SKM-1 (cell line): ENCODE measurements at regions not wholly inside any gene's neighbourhood (a gene's known extent, or its start where the extent isn't known, plus 50 kb on each side); places are given as distances from the start of the nearest gene placed in this dataset.

Experiments
- DNase-seq: peaks from one replicate; lab custom pipeline; 2025; ENCODE audit not compliant: unreplicated experiment; lab: John Stamatoyannopoulos, UW

DNA sequence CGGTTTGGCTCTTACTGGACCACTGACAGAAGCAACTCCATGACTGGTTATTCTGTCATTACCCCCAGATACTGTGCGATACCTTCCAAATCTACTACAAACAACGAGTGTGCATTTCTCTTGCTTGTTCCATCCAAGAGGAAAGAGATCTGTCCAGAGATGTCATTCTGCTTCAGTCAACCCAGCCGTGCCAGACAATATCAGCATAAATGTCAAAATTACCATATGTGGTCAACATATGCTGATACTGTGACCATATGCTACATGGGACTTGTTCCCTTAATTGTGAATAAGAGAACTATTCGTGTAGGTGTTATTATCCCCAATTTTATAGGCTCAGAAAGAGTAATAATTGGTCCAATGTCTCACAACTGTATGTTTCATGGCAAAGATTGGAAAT, 143.2 kb upstream of the PRSS1 start:
- DNase-seq, result no peak

DNA sequence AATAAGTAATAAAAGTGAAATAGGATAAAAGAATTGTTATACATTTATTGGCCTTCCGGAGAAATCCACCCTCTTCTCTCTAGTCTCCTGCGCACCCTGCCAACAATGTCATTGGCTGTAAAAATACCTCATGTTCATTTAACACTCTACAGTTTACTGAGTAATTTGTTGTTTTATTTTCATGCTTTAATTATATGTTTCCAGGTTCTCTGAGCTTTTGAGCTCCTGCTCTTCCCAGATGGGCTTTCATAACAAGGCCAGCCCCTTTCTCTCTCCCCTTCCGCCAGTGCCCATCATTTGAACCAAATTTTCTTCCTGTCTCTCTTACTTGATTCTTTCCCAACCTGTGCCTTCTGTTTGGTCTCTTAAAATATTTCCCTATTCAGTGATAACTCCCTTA, 144.6 kb upstream of the PRSS1 start:
- no peak for DNase-seq

GRCh38 chr7:142603870-142604448, 145.3 kb upstream of the PRSS1 start:
- DNase-seq, result peak; percentile 49

DNA sequence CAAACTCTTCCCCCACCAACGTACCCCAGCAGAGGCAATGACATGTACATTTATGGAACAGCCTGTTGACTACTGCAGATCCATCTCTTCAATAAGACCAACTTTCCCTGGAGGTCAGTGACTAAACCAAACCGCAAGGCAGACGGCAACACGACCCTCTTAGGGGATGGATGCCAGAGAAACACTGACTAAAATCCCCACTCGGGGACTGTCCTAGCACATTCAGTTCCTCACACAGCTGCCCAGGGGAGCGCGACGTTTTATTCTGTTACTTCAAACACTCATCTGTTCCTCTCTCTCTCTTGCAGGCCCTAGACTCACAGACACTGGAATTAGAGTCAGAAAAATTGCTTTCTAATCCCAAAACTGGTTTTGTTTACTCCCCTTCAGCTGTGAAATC, 146.5 kb upstream of the PRSS1 start:
- DNase-seq, result no peak

DNA sequence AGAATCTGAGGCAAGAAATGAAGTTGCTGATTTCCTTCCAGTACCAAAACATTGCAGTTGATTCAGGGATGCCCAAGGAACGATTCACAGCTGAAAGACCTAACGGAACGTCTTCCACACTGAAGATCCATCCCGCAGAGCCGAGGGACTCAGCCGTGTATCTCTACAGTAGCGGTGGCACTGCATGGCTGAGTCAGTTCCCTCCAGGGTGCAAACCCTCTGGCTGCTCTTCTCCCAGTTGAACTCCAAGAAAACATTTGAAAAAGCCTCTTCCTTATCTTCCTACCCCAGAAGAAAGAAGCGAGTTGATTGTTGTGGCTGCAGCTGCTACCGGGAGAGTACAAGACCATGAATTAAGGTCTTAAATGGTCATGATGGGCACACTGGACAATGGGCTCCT, 147.1 kb upstream of the PRSS1 start:
- no peak for DNase-seq

GRCh38 chr7:142598297-142598696, 151.0 kb upstream of the PRSS1 start:
- no peak for DNase-seq

- no peak for DNase-seq
Measured at GRCh38 chr7:142597547-142597946, 151.7 kb upstream of the PRSS1 start.

- no peak for DNase-seq
Measured at GRCh38 chr7:142595816-142596516, 153.3 kb upstream of the PRSS1 start.

GRCh38 chr7:142594078-142594477, 155.2 kb upstream of the PRSS1 start:
- no peak for DNase-seq

GRCh38 chr7:142593106-142593505, 156.2 kb upstream of the PRSS1 start:
- DNase-seq, result no peak

GRCh38 chr7:142592664-142593063, 156.6 kb upstream of the PRSS1 start:
- no peak for DNase-seq

- no peak for DNase-seq
Measured at GRCh38 chr7:142592231-142592630, 157.0 kb upstream of the PRSS1 start.

DNA sequence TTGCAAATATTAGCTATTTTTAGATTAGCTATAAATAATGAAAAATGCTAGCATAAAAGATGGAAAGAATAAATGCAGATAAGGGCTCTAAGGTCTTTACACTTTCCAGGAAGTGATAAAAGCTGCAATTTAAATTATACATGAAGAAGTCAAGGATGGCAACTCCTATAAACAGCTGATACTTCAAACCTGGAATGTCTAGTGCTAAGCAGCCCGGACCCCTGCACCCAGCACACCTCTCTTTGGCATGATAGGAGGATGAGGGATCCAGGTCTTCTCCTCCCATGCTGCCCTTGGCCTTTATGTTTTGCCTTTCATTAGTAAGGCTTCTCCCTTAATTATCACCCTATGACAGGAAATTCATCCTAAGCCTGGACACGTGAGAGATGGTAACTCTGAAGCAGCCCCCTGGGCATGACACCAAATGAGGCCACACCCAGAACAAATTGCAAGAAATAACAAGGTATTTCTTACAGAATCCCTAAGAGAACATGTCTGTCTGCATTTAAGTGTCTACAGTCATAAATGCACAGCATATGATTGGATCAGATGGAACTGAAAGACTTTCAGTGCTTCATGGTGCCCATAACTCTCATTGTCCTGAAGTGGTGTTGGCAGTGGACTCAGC, 158.3 kb upstream of the PRSS1 start:
- DNase-seq, result no peak

DNA sequence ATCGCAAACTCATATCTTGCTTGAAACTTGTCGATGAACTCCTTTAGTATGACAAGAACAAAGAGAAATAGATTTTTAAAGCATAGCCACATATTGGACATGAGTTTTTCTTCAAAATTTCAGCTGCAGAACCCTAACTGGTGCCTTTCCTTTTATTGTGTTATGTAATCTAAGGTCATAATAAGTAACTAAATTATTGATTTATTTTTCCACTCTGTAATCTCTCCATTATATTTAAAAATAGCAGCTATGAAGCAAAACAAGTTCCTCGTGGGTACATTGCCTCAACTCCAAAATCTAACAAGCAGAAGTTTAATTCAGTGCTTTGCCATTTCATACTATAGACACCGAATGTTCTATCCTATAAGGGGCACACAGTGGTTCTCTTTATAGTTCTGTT, 159.2 kb upstream of the PRSS1 start:
- no peak for DNase-seq

GRCh38 chr7:142587578-142588191, 161.6 kb upstream of the PRSS1 start:
- peak; percentile 68 for DNase-seq

- DNase-seq, result no peak
Measured at GRCh38 chr7:142586611-142587010, 162.7 kb upstream of the PRSS1 start.

- DNase-seq, result no peak
Measured at GRCh38 chr7:142585425-142585824, 163.8 kb upstream of the PRSS1 start.

DNA sequence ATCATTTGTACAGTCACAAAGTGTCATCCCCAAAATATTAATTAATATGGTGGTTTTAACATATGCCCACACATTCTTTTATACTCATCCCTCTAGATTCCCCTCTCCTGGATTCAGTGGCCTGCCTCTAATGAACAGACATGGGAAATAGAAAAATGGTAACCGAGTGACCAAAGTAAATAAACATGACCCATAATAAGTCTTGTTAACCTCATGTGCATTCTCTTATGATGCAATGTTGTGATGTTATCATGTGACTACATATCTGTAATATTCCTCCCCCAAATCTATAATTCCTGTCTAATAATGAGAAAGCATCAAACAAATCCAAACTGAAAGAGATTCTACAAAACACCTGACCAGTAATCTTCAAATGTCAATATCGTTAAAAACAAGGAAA, 164.5 kb upstream of the PRSS1 start:
- no peak for DNase-seq

- no peak for DNase-seq
Measured at GRCh38 chr7:142583446-142583845, 165.8 kb upstream of the PRSS1 start.

- DNase-seq, result no peak
Measured at GRCh38 chr7:142582351-142582750, 166.9 kb upstream of the PRSS1 start.

- peak; percentile 75 for DNase-seq
Measured at GRCh38 chr7:142581341-142581740, 167.9 kb upstream of the PRSS1 start.

DNA sequence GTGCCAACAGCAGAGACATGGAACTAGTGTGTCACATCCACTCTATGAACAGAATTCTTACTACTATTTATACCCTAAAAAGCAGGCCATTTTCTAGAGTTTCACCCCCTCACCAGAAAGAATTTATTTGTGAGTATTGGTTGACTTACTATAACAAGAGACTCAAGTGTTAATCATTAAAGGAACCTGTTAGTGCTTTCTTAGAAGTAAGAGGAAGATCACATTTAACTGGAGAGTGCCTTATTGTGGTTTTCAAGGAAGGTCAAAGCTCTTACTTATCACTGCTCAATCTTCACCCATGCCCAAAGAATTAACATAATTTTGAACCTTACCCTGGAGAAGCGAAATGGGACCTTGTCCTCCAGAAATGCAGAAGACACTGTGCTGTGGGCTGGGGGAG, 169.3 kb upstream of the PRSS1 start:
- DNase-seq, result no peak
